ENCODE measurements at regions not wholly inside any gene's neighbourhood (a gene's known extent, or its start where the extent isn't known, plus 50 kb on each side); places are given as distances from the start of the nearest gene placed in this dataset.

GRCh38 chr17:62913991-62914570 is 52.0 kb upstream of the TANC2 start:
- no peak for DNase-seq (ENCODE audit: low read depth)
- in situ Hi-C loops (cut with HindIII; ENCODE audit: low pct_unique_long_range_greater_than_20kb, low sequenced_read_pairs): no loop called here

- in situ Hi-C loops (cut with HindIII; ENCODE audit: low pct_unique_long_range_greater_than_20kb, low sequenced_read_pairs): no loop called here
- no peak for DNase-seq (ENCODE audit: low read depth)
Observed at GRCh38 chr17:62912363-62912762, 53.7 kb upstream of the TANC2 start.

- in situ Hi-C loops (cut with HindIII; ENCODE audit: low pct_unique_long_range_greater_than_20kb, low sequenced_read_pairs): no loop called here
- no peak for DNase-seq (ENCODE audit: low read depth)
Observed at GRCh38 chr17:62911114-62911513, 54.9 kb upstream of the TANC2 start.

GRCh38 chr17:62910277-62910676 is 55.8 kb upstream of the TANC2 start:
- in situ Hi-C loops (cut with HindIII; ENCODE audit: low pct_unique_long_range_greater_than_20kb, low sequenced_read_pairs): no loop called here
- no peak for DNase-seq (ENCODE audit: low read depth)

GRCh38 chr17:62907961-62908360 is 58.1 kb upstream of the TANC2 start:
- DNase-seq (ENCODE audit: low read depth): no peak
- in situ Hi-C loops (cut with HindIII; ENCODE audit: low pct_unique_long_range_greater_than_20kb, low sequenced_read_pairs): no loop called here

- in situ Hi-C loops (cut with HindIII; ENCODE audit: low pct_unique_long_range_greater_than_20kb, low sequenced_read_pairs): no loop called here
- peak; percentile 21 for DNase-seq (ENCODE audit: low read depth)
Observed at GRCh38 chr17:62906881-62907280, 59.2 kb upstream of the TANC2 start.

GRCh38 chr17:62905233-62905632 is 60.8 kb upstream of the TANC2 start:
- DNase-seq (ENCODE audit: low read depth): no peak
- in situ Hi-C loops (cut with HindIII; ENCODE audit: low pct_unique_long_range_greater_than_20kb, low sequenced_read_pairs): no loop called here

- in situ Hi-C loops (cut with HindIII; ENCODE audit: low pct_unique_long_range_greater_than_20kb, low sequenced_read_pairs): no loop called here
- no peak for DNase-seq (ENCODE audit: low read depth)
Observed at GRCh38 chr17:62902531-62903220, 63.4 kb upstream of the TANC2 start.

GRCh38 chr17:62901544-62901943 is 64.5 kb upstream of the TANC2 start:
- in situ Hi-C loops (cut with HindIII; ENCODE audit: low pct_unique_long_range_greater_than_20kb, low sequenced_read_pairs): no loop called here
- DNase-seq (ENCODE audit: low read depth): no peak

GRCh38 chr17:62900096-62900495 is 65.9 kb upstream of the TANC2 start:
- DNase-seq (ENCODE audit: low read depth): no peak
- in situ Hi-C loops (cut with HindIII; ENCODE audit: low pct_unique_long_range_greater_than_20kb, low sequenced_read_pairs): no loop called here

- DNase-seq (ENCODE audit: low read depth): no peak
- in situ Hi-C loops (cut with HindIII; ENCODE audit: low pct_unique_long_range_greater_than_20kb, low sequenced_read_pairs): no loop called here
Observed at GRCh38 chr17:62899361-62899760, 66.7 kb upstream of the TANC2 start.

- no peak for DNase-seq (ENCODE audit: low read depth)
Observed at GRCh38 chr17:62898239-62898864, 67.7 kb upstream of the TANC2 start.

GRCh38 chr17:62897706-62898105 is 68.3 kb upstream of the TANC2 start:
- no peak for DNase-seq (ENCODE audit: low read depth)
- in situ Hi-C loops (cut with HindIII; ENCODE audit: low pct_unique_long_range_greater_than_20kb, low sequenced_read_pairs): no loop called here

More at GRCh38 chr17:62898239-62898864, 67.7 kb upstream of the TANC2 start:
- in situ Hi-C loops (cut with HindIII; ENCODE audit: low pct_unique_long_range_greater_than_20kb, low sequenced_read_pairs): no loop called here

GRCh38 chr17:62895320-62896301 is 70.4 kb upstream of the TANC2 start:
- DNase-seq (ENCODE audit: low read depth): peak; percentile 98
- in situ Hi-C loops (cut with HindIII; ENCODE audit: low pct_unique_long_range_greater_than_20kb, low sequenced_read_pairs): no loop called here

- DNase-seq (ENCODE audit: low read depth): peak; percentile 76
- in situ Hi-C loops (cut with HindIII; ENCODE audit: low pct_unique_long_range_greater_than_20kb, low sequenced_read_pairs): no loop called here
Observed at GRCh38 chr17:62892870-62893338, 73.1 kb upstream of the TANC2 start.

- no peak for DNase-seq (ENCODE audit: low read depth)
- in situ Hi-C loops (cut with HindIII; ENCODE audit: low pct_unique_long_range_greater_than_20kb, low sequenced_read_pairs): no loop called here
Observed at GRCh38 chr17:62892061-62892675, 73.9 kb upstream of the TANC2 start.

- no peak for DNase-seq (ENCODE audit: low read depth)
- in situ Hi-C loops (cut with HindIII; ENCODE audit: low pct_unique_long_range_greater_than_20kb, low sequenced_read_pairs): no loop called here
Observed at GRCh38 chr17:62891659-62892058, 74.4 kb upstream of the TANC2 start.

- DNase-seq (ENCODE audit: low read depth): no peak
- in situ Hi-C loops (cut with HindIII; ENCODE audit: low pct_unique_long_range_greater_than_20kb, low sequenced_read_pairs): no loop called here
Observed at GRCh38 chr17:62888765-62889164, 77.3 kb upstream of the TANC2 start.
